ENCODE measurements at regions not wholly inside any gene's neighbourhood (a gene's known extent, or its start where the extent isn't known, plus 50 kb on each side); places are given as distances from the start of the nearest gene placed in this dataset.
"Not testable (repeated sequence)": the region's sequence is repeated elsewhere in the genome, so short reads cannot be mapped to it uniquely, and the experiment has no call there.

DNA sequence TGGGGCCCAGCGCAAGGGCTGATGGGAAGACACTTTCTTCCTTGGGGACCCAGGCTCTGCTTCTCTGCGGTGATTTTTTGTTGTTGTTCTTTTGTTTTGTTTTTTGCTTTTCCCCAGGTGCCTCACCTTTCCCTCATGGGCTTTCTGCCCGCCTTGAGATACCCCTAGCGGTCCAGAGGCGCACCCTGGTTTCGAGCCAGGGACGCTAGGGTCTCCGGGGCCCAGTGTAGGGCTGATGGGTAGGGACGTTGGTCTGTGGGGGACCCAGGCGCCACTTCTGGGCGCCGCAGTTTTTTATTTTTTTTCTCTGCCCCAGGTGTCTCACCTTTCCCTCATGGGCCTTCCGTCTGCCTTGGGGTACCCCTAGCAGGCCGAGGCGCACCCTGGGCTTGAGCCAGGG lies 192.7 kb downstream of the POTEG start:
- not testable (repeated sequence) for DNase-seq (ENCODE audit: extremely low read depth in 1 of 2, low read depth in 1 of 2)

DNA sequence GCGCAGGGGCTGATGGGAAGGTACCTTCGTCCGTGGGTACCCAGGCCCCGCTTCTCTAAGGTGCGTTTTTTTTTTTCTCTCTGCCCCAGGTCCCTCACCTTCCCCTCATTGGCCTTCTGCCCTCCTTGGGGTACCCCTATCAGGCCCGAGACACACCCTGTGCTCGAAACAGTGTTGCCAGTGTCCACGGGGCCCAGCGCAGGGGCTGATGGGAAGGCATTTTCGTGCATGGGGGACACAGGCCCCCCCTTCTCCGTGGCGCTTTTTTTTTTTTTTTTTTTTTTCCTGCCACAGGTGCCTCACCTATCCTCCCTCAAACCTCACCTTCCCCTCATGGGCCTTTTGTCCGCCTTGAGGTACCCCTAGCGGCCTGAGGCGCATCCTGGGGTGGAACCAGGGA lies 191.6 kb downstream of the POTEG start:
- DNase-seq (ENCODE audit: extremely low read depth in 1 of 2, low read depth in 1 of 2) = not testable (repeated sequence)

DNA sequence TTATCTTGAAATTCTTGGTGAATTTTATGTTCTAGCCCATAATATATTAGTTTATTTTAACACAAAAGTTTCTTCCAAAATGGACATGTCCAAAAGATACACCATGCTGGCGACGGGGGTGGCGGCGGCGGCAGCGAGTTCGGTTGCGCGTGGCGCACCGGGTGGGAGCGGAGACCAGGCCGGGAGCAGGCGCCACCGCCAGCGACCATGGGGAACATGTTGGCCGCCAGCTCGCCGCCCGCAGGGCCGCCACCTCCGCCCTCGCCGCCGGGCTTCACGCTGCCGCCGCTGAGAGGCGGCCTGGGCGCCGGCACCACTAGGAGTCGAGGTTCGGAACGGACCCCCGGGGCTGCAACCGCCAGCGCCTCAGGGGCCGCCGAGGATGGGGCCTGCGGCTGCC lies 167.2 kb downstream of the POTEG start:
- DNase-seq (ENCODE audit: extremely low read depth in 1 of 2, low read depth in 1 of 2) = not testable (repeated sequence)

DNA sequence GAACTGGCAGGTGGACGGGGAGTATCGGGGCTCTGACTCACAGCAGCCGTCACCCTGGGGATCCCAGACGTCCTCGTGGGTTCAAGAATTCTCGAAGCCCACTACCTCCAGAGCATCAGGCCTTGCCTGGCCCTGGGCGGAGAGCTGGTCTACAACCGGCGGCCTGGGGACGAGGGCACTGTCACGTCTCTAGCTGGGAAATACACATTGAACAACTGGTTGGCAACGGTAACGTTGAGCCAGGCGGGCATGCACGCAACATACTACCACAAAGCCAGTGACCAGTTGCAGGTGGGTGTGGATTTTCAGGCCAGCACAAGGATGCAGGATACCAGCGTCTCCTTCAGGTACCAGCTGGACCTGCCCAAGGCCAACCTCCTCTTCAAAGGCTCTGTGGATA lies 166.5 kb downstream of the POTEG start:
- DNase-seq (ENCODE audit: extremely low read depth in 1 of 2, low read depth in 1 of 2) = peak in 1 of 2 donors; percentile 0

DNA sequence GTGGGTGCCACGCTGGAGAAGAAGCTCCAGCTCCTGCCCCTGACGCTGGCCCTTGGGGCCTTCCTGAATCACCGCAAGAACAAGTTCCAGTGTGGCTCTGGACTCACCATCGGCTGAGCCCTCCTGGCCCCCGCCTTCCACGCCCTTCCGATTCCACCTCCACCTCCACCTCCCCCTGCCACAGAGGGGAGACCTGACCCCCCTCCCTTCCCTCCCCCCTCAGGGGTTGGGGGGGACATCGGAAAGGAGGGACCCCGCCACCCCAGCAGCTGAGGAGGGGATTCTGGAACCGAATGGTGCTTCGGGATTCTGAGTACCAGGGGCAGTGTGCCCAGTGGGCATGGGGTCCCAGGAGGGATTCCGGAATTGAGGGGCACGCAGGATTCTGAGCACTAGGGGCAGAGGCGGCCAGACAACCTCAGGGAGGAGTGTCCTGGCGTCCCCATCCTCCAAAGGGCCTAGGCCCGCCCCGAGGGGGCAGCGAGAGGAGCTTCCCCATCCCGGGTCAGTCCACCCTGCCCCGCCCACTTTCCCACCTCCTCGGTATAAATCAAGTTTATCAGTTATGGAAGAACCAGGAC lies 166.0 kb downstream of the POTEG start:
- not testable (repeated sequence) for DNase-seq (ENCODE audit: extremely low read depth in 1 of 2, low read depth in 1 of 2)

DNA sequence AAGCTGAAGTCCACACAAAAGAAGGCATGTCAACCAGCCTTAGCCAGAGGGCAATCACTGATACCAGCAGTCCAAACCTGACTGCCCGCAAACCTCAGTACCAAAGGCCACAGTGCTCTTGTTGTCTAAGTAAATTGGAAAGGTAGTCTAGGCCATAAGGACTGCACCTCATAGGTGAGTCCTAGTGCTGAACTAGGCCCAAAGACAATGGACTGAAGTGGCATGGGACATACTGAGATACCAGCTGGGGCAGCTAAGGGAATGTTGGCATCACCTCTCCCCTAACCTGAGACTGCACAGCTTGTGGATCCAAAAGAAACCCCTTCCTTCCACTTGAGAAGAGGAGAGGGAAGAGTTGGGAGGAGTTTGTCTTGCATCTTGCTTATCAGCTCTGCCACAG lies 161.9 kb downstream of the POTEG start:
- DNase-seq (ENCODE audit: extremely low read depth in 1 of 2, low read depth in 1 of 2) = not testable (repeated sequence)

DNA sequence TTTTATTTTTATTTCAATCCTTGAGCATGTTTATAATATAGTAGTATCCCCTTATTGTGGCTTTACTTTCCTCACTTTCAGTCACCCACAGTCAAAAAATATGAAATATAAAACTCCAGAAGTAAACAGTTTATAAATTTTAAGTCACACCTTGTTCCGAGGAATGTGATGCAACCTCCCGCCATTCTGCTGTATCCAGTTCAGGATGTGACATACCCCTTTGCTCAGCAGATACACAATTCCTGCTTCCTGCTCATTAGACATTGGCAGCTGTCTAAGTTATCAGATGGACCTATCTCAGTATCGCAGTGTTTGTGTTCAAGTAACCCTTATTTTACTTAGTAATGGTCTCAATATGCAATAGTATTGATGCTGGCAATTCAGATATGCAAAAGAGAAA lies 144.5 kb downstream of the POTEG start:
- DNase-seq (ENCODE audit: extremely low read depth in 1 of 2, low read depth in 1 of 2) = not testable (repeated sequence)

DNA sequence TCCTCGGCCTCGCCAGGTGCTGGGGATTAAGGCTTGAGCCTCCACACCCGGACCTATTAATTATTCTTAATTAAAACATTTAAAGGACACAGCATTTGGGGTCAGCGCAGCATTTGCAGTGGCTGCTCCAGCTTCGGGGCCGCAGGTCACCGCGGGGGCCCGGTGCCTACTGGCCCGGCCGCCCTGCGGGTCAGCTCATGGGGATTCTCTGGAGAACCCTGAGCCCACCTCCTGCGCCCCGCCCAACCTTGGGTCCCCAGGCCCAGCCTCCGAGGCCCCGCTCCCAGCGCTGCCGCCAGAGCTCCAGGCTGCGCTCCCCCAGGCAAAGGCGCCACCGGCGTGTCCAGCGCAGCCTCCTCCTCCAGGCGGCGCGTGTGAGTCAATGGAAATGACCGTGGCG lies 133.9 kb downstream of the POTEG start:
- DNase-seq (ENCODE audit: extremely low read depth in 1 of 2, low read depth in 1 of 2) = not testable (repeated sequence)

DNA sequence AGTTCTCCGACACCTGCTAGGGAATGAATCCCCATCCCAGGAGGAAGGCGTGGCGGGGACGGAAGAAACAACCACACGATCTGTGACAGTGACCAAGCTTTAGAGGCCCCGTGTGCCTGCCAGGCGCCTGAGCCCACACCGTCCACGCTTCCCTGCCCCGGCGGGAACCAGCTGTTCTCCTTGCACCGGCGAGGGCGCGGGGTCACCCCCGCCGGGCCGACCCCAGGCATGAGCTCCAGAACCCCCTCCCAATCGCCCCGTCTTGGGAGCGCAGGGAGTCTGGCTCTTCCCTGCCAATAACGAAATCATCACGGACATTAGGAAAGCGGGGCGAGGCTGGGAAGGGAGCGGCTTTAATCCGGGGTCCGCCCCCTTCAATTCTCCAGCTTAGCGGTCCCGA lies 133.3 kb downstream of the POTEG start:
- DNase-seq (ENCODE audit: extremely low read depth in 1 of 2, low read depth in 1 of 2) = not testable (repeated sequence)

DNA sequence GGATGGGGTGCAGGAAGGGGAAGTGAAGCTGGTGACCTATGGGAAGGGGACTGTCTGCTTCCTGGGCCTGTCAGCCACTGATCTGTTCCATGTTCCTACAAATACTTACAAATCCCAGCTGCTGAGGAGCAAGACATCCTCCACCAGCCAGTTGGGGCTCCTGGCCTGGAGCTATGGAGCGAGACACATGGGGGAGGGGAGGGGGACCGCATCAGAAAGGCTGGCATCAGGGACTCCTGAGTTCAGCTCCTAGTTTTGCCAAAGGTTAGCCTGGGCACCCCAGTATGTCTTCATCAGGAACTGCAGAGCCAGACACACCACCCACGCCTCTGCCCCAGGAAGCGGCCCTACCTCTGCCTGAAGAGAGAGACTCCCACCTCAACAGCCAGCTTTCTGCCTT lies 130.3 kb downstream of the POTEG start:
- DNase-seq (ENCODE audit: extremely low read depth in 1 of 2, low read depth in 1 of 2) = not testable (repeated sequence)

DNA sequence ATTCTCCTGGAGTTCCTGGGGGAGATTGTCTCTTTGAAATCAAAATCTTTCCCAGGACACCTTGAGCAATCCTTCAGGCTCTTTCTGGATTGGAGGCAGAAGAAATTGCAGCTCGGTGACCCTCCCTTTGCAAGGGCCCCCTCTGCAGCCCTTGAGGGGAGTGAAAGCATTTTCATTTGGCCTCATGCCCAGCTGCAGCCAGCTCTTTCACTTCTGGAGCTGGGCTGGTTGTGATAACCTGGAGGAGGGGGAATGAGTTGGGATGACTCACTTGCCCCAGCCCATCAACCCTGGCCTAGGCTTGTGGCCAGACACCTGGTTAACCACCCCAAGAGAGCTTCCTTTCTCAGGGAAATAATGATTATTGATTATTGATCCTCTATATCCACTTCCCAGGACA lies 129.7 kb downstream of the POTEG start:
- not testable (repeated sequence) for DNase-seq (ENCODE audit: extremely low read depth in 1 of 2, low read depth in 1 of 2)

DNA sequence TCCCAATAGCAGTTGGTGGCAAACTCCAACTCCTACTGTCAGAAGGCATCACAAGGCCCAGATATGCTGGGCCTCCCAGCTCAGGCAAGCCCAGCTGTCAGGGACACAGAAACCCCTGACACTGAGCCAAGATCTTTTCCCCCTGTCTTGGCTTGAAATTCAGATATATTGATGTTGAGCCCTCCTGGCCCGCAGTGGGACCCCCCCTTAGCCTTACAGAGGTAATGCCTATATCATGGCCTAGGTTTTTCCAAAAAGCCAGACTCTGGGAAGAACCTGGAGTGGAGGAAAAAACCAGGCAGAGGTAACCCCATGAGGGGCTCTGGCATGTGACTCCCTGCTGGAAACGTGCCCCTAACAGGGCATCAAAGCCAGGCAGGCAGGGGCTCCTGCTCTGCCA lies 129.2 kb downstream of the POTEG start:
- DNase-seq (ENCODE audit: extremely low read depth in 1 of 2, low read depth in 1 of 2) = not testable (repeated sequence)

DNA sequence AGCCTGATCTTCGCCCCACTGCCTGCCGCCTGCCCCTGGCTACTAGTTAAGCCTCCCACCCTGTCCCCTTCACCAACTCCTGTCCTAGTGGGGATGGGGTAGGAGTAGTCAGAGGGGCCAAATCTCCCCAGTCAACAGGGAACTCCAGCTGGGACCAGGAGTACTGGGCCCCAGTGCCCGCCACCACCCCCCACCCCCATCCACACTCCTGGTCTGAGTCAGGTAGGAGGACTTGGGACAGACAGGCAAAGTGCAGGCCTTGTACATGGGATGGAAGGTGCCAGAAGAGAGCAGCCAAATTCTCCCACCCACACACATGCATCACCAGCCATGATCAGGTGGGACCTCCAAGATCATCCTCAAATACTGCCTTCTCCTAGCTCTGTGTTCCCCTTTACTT lies 128.4 kb downstream of the POTEG start:
- not testable (repeated sequence) for DNase-seq (ENCODE audit: extremely low read depth in 1 of 2, low read depth in 1 of 2)

DNA sequence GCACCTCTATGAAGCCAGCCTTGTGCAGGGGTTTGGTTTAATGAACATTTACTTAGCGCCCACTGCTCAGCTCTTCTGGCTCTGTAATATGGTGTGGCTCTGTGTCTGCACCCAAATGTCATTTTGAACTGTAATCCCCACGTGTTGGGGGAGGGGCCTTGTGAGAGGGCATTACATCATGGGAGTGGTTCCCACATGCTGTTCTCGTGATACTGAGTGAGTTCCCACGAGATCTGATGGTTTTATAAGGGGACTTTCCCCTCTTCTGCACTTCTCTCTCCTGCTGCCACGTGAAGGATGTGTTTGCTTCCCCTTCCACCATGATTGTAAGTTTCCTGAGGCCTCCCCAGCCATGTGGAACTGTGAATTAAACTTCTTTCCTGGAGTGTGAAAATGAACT lies 127.7 kb downstream of the POTEG start:
- not testable (repeated sequence) for DNase-seq (ENCODE audit: extremely low read depth in 1 of 2, low read depth in 1 of 2)

DNA sequence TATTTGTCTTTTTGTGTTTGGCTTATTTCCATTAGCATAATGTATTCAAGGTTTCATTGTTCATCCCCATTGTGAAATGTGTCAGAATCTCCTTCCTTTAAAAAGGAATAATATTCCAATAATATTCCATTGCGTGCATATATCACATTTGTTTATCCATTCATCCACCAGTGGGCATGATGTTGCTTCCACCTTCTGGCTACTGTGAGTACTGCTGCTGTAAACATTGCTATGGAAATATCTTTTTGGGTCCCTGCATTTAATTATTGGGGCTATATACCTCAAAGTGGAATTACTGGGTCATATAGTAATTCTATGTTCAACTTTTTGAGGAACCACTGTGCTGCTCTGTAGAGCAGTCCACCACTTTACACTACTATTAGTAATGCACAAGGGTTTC lies 123.1 kb downstream of the POTEG start:
- not testable (repeated sequence) for DNase-seq (ENCODE audit: extremely low read depth in 1 of 2, low read depth in 1 of 2)

DNA sequence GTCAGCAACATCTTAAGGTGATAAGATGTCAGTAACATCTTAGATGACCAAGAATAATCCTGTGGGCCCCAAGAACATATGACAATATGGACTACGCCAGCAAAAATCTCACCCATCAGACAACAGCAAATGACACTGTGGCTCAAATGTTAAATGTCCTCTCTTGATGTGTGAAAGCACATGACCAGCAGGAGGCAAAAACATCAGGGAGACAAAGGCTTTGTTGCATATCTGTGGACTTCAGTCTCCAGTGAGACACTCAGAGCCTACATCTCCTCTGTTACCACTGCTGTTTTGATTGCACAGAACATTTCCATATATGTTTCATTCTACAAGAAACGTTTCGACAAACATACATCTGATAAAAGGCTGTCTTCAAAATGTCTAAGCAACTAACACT lies 103.5 kb downstream of the POTEG start:
- not testable (repeated sequence) for DNase-seq (ENCODE audit: extremely low read depth in 1 of 2, low read depth in 1 of 2)

DNA sequence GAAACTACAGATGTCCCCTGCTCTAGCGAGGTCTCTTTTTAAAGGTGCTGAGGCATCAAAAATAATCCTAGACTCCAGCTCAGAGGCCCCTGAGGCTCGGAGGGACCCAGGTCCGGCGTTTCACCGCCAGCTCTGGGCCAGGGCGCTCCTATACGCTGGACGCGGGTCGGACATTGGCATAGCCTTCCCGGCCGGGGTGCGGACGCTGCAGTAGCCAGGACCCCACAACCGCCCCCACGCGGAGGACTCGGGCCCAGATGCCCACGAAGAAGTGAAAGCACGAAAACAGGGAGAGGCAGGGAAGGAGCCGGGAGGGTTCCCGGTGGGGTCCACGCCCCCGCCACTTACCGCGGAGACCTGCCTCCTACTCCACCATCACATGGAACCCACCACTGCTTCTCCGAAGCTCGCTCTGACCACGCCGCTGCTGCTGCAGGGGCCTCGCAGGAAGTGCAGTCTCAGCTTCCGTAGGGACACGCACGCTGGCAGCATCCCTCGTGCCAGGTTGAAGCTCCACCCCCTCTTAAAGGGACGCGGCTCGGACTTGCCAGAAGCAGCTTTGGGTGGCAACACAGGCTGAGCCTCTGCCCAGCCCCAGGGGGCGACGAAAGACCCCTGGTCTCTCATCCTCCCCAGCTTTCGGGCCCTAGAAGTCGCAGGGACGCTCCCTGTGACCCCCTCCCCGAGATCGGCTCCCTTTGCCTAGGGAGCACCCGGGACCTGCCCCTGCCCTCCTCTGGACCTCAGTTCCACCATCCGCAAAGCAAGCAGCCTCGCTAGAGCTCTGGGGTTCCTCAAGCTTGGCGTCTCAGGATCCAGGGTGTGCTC lies 96.7 kb downstream of the POTEG start:
- not testable (repeated sequence) for DNase-seq (ENCODE audit: extremely low read depth in 1 of 2, low read depth in 1 of 2)

DNA sequence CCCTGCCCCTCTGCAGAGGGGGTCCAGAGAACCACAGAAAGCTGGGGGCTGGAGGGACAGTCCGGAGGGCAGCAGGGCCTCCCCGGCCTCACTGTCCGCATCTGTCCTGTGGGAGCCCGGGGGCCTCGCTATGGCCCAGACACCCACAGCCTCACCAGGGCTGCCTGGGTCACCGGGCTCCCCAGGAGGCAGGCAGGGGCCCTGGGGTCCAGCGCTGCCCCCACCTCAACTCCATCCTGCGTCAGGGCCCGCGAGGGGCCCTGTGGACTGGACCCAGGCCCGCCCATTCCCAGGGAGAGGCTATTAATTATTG lies 96.1 kb downstream of the POTEG start:
- DNase-seq (ENCODE audit: extremely low read depth in 1 of 2, low read depth in 1 of 2) = not testable (repeated sequence)

DNA sequence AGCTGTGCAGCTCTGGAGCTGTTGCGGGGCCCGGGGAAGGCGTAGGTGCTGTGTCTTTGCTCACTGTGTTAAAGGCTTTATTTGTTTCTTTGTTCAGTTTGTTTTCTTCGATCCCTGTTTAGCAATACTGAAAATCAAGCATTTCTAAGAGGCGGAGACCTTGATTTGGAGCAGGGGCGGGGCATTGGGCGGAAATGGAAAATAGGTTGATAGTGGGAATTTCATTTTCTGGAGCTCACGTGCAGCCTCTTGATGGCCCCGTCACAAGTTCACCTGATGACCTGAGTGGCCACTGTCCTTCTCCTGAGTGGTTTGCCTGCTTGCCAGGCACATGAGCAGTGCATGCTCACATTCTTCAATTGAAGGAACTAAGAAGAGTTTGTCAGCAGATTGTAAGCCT lies 93.2 kb downstream of the POTEG start:
- DNase-seq (ENCODE audit: extremely low read depth in 1 of 2, low read depth in 1 of 2) = not testable (repeated sequence)

DNA sequence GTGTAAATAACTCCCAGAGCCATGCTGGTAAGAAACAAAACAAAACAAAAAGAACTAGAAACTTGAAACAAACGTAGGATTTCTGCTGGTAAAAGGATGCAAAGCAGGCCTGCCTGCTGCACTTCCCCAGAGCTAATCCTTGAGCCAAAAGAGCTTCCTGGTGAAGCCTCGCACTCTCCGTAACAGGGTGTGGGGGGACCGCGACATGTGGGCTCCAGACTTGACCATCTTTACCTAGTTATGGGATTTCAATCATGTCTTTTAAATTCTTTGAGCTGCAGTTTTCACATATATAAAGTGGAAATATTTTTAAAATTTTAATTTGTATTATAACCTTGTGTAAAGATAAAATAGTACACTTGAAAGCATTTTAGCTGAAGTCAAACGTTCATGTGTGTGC lies 92.5 kb downstream of the POTEG start:
- not testable (repeated sequence) for DNase-seq (ENCODE audit: extremely low read depth in 1 of 2, low read depth in 1 of 2)

DNA sequence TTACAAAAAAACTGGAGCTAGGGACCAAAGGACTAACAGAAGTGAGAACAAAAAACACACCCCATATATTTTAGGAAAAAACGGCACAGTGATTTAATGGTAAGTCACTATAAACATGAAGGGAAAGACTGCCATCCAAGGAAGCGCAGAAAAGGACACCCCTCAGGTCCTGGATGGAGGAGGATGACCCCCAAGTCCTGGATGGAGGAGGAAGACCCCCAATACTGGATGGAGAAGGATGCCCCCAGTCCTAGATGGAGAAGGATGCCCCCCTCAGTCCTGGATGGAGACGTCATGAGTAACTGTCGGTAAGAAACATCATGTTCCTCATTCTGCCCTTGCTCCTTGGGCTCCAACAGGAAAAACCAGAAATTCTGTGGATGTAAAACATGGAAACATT lies 89.9 kb downstream of the POTEG start:
- not testable (repeated sequence) for DNase-seq (ENCODE audit: extremely low read depth in 1 of 2, low read depth in 1 of 2)

DNA sequence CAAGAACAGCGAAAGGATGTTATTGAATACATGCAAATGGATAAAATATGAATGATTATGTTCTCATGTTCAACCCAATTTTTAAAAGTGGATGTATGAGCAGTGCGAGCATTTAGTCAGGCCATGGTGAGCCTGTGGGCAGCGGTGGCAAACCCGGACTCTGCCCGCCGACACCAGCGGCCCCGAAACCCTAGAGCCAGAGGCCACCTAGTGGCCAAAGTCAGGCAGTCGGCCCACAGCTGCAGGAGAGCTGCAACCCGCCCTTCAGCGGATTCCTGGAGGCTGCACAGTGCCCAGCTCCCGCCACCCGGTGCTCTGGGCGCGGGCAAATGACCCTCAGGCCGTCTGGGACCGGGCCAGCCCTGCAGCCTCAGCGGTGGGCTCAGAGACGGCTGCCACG lies 89.5 kb downstream of the POTEG start:
- DNase-seq (ENCODE audit: extremely low read depth in 1 of 2, low read depth in 1 of 2) = not testable (repeated sequence)
